ENCODE measurements at regions not wholly inside any gene's neighbourhood (a gene's known extent, or its start where the extent isn't known, plus 50 kb on each side); places are given as distances from the start of the nearest gene placed in this dataset.

DNA sequence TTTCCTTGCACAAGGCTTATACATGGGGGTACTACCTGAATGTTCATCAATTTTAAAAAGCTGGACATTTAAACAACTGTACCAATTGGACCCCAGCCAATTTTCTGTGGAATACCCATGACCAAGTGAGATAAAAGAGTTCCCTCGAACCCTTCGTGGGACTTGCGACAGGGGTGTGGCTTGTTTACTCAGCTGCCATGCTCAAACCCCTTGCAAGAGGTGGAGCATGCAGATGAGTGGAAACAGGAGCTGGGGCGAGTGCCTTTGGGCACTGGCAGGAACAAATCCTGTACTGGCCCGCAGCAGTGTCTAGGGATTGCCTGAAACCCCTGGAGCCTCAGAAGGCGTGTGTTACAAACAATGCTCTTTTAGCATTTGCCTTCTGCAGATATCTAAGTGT lies 144.2 kb downstream of the PDHA2 start:
- Mint-ChIP-seq H3K4me3 (no peak overlapping the region), H3K27me3 (ENCODE audit: insufficient read depth, low read depth, poor library complexity) (peaks cover 3% of the 10 kb centered on the region), H3K4me1 (peaks cover 3% of the 10 kb centered on the region; the same call in 1 of the 3 replicates), H3K27ac (no peak overlapping the region), H3K9me3 (peaks cover 28% of the 10 kb centered on the region), H3K36me3 (ENCODE audit: low read depth) (peaks cover 16% of the 10 kb centered on the region)
- H3K36me3 ChIP-seq (ENCODE audit: insufficient read depth) = no peaks in the 10 kb centered on the region
- H3K27ac ChIP-seq (ENCODE audit: low read depth) = no peak overlapping the region
- peaks cover 11% of the 10 kb centered on the region for H3K9me2 ChIP-seq (ENCODE audit: insufficient read depth)
- no peak overlapping the region for H3K4me2 ChIP-seq
- ATAC-seq (no peak), DNase-seq (ENCODE audit: low spot score) (no peak)
- H3K79me2 ChIP-seq (replicated peaks; ENCODE audit: insufficient read depth) = no peaks in the 10 kb centered on the region
- H3K27me3 ChIP-seq (ENCODE audit: insufficient read depth) = no peaks in the 10 kb centered on the region
- TF ChIP-seq, protein P1, sequence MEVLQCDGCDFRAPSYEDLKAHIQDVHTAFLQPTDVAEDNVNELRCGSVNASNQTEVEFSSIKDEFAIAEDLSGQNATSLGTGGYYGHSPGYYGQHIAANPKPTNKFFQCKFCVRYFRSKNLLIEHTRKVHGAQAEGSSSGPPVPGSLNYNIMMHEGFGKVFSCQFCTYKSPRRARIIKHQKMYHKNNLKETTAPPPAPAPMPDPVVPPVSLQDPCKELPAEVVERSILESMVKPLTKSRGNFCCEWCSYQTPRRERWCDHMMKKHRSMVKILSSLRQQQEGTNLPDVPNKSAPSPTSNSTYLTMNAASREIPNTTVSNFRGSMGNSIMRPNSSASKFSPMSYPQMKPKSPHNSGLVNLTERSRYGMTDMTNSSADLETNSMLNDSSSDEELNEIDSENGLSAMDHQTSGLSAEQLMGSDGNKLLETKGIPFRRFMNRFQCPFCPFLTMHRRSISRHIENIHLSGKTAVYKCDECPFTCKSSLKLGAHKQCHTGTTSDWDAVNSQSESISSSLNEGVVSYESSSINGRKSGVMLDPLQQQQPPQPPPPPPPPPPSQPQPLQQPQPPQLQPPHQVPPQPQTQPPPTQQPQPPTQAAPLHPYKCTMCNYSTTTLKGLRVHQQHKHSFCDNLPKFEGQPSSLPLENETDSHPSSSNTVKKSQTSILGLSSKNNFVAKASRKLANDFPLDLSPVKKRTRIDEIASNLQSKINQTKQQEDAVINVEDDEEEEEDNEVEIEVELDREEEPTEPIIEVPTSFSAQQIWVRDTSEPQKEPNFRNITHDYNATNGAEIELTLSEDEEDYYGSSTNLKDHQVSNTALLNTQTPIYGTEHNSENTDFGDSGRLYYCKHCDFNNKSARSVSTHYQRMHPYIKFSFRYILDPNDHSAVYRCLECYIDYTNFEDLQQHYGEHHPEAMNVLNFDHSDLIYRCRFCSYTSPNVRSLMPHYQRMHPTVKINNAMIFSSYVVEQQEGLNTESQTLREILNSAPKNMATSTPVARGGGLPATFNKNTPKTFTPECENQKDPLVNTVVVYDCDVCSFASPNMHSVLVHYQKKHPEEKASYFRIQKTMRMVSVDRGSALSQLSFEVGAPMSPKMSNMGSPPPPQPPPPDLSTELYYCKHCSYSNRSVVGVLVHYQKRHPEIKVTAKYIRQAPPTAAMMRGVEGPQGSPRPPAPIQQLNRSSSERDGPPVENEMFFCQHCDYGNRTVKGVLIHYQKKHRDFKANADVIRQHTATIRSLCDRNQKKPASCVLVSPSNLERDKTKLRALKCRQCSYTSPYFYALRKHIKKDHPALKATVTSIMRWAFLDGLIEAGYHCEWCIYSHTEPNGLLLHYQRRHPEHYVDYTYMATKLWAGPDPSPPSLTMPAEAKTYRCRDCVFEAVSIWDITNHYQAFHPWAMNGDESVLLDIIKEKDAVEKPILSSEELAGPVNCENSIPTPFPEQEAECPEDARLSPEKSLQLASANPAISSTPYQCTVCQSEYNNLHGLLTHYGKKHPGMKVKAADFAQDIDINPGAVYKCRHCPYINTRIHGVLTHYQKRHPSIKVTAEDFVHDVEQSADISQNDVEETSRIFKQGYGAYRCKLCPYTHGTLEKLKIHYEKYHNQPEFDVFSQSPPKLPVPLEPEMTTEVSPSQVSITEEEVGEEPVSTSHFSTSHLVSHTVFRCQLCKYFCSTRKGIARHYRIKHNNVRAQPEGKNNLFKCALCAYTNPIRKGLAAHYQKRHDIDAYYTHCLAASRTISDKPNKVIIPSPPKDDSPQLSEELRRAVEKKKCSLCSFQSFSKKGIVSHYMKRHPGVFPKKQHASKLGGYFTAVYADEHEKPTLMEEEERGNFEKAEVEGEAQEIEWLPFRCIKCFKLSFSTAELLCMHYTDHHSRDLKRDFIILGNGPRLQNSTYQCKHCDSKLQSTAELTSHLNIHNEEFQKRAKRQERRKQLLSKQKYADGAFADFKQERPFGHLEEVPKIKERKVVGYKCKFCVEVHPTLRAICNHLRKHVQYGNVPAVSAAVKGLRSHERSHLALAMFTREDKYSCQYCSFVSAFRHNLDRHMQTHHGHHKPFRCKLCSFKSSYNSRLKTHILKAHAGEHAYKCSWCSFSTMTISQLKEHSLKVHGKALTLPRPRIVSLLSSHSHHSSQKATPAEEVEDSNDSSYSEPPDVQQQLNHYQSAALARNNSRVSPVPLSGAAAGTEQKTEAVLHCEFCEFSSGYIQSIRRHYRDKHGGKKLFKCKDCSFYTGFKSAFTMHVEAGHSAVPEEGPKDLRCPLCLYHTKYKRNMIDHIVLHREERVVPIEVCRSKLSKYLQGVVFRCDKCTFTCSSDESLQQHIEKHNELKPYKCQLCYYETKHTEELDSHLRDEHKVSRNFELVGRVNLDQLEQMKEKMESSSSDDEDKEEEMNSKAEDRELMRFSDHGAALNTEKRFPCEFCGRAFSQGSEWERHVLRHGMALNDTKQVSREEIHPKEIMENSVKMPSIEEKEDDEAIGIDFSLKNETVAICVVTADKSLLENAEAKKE (CRISPR knock-in tag; IDR thresholded peaks at IDR 0.05) = no peak
- TF ChIP-seq, protein P2, sequence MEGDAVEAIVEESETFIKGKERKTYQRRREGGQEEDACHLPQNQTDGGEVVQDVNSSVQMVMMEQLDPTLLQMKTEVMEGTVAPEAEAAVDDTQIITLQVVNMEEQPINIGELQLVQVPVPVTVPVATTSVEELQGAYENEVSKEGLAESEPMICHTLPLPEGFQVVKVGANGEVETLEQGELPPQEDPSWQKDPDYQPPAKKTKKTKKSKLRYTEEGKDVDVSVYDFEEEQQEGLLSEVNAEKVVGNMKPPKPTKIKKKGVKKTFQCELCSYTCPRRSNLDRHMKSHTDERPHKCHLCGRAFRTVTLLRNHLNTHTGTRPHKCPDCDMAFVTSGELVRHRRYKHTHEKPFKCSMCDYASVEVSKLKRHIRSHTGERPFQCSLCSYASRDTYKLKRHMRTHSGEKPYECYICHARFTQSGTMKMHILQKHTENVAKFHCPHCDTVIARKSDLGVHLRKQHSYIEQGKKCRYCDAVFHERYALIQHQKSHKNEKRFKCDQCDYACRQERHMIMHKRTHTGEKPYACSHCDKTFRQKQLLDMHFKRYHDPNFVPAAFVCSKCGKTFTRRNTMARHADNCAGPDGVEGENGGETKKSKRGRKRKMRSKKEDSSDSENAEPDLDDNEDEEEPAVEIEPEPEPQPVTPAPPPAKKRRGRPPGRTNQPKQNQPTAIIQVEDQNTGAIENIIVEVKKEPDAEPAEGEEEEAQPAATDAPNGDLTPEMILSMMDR (conservative IDR thresholded peaks at IDR 0.05; ENCODE audit: low read depth in 2 of 2) = no peak
- TF ChIP-seq JUNB (IDR thresholded peaks at IDR 0.05; ENCODE audit: unreplicated experiment) (no peak), EZH2phosphoT487 (IDR thresholded peaks at IDR 0.05; ENCODE audit: unreplicated experiment) (no peak), NANOG (IDR thresholded peaks at IDR 0.05; ENCODE audit: borderline replicate concordance) (no peak), POLR2AphosphoS5 (IDR thresholded peaks at IDR 0.05; ENCODE audit: low read depth) (no peak), CREB1 (CRISPR knock-in tag; IDR thresholded peaks at IDR 0.05; ENCODE audit: low read depth) (no peak), ZNF331 (CRISPR knock-in tag; IDR thresholded peaks at IDR 0.05; ENCODE audit: low read depth) (no peak), EZH2 (IDR thresholded peaks at IDR 0.05; ENCODE audit: low read depth, unreplicated experiment) (no peak), ZNF114 (CRISPR knock-in tag; IDR thresholded peaks at IDR 0.05) (no peak), STAT1 (IDR thresholded peaks at IDR 0.05; ENCODE audit: unreplicated experiment) (no peak)
- TF ChIP-seq, protein P3, sequence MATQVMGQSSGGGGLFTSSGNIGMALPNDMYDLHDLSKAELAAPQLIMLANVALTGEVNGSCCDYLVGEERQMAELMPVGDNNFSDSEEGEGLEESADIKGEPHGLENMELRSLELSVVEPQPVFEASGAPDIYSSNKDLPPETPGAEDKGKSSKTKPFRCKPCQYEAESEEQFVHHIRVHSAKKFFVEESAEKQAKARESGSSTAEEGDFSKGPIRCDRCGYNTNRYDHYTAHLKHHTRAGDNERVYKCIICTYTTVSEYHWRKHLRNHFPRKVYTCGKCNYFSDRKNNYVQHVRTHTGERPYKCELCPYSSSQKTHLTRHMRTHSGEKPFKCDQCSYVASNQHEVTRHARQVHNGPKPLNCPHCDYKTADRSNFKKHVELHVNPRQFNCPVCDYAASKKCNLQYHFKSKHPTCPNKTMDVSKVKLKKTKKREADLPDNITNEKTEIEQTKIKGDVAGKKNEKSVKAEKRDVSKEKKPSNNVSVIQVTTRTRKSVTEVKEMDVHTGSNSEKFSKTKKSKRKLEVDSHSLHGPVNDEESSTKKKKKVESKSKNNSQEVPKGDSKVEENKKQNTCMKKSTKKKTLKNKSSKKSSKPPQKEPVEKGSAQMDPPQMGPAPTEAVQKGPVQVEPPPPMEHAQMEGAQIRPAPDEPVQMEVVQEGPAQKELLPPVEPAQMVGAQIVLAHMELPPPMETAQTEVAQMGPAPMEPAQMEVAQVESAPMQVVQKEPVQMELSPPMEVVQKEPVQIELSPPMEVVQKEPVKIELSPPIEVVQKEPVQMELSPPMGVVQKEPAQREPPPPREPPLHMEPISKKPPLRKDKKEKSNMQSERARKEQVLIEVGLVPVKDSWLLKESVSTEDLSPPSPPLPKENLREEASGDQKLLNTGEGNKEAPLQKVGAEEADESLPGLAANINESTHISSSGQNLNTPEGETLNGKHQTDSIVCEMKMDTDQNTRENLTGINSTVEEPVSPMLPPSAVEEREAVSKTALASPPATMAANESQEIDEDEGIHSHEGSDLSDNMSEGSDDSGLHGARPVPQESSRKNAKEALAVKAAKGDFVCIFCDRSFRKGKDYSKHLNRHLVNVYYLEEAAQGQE (IDR thresholded peaks at IDR 0.05; ENCODE audit: unreplicated experiment) = no peak
- TF ChIP-seq, protein P4, sequence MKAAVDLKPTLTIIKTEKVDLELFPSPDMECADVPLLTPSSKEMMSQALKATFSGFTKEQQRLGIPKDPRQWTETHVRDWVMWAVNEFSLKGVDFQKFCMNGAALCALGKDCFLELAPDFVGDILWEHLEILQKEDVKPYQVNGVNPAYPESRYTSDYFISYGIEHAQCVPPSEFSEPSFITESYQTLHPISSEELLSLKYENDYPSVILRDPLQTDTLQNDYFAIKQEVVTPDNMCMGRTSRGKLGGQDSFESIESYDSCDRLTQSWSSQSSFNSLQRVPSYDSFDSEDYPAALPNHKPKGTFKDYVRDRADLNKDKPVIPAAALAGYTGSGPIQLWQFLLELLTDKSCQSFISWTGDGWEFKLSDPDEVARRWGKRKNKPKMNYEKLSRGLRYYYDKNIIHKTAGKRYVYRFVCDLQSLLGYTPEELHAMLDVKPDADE (IDR thresholded peaks at IDR 0.05) = no peak
- no peaks in the 10 kb centered on the region for H4K20me1 ChIP-seq (replicated peaks; ENCODE audit: insufficient read depth)
- H2AFZ ChIP-seq = no peak overlapping the region
- H3K4me3 ChIP-seq = no peak overlapping the region
- no peaks in the 10 kb centered on the region for H3K4me1 ChIP-seq (ENCODE audit: insufficient read depth)
- no peaks in the 10 kb centered on the region for H3F3A ChIP-seq (replicated peaks; ENCODE audit: low read depth)

Data from GM23338 (cell line).